Activated CD4-positive, alpha-beta T cell treated with anti-CD3 and anti-CD28 coated beads, Interleukin-2, amount 50 U/mL, for 4 hours (primary cell): ENCODE measurements at regions not wholly inside any gene's neighbourhood (a gene's known extent, or its start where the extent isn't known, plus 50 kb on each side); places are given as distances from the start of the nearest gene placed in this dataset.
"Not testable (repeated sequence)": the region's sequence is repeated elsewhere in the genome, so short reads cannot be mapped to it uniquely, and the experiment has no call there.

Experiments
- DNase-seq, 2 experiments: peaks; one replicate each; pipeline ENCODE4 v3.0.0-alpha.2; 2020

- peak; percentile 53 to 60 for DNase-seq
Observed at GRCh38 chr9:33623658-33624586, 99.9 kb downstream of the ANKRD18B start.

GRCh38 chr9:33628318-33628717 is 104.3 kb downstream of the ANKRD18B start:
- not testable (repeated sequence) for DNase-seq

- DNase-seq = peak; percentile 9 to 12
Observed at GRCh38 chr9:33628865-33629410, 104.9 kb downstream of the ANKRD18B start.

- no peak for DNase-seq
Observed at GRCh38 chr9:33633636-33634035, 109.6 kb downstream of the ANKRD18B start.

- no peak for DNase-seq
Observed at GRCh38 chr9:33637881-33638280, 113.8 kb downstream of the ANKRD18B start.

- no peak for DNase-seq
Observed at GRCh38 chr9:33638391-33638915, 114.4 kb downstream of the ANKRD18B start.

GRCh38 chr9:33645706-33646105 is 121.7 kb downstream of the ANKRD18B start:
- no peak for DNase-seq

GRCh38 chr9:33649463-33649862 is 125.4 kb downstream of the ANKRD18B start:
- no peak for DNase-seq

- DNase-seq = no peak
Observed at GRCh38 chr9:33651125-33651524, 127.1 kb downstream of the ANKRD18B start.

GRCh38 chr9:33659921-33660320 is 135.4 kb upstream of the PRSS3 start:
- DNase-seq = no peak

GRCh38 chr9:33660772-33661171 is 134.6 kb upstream of the PRSS3 start:
- DNase-seq = no peak

GRCh38 chr9:33661176-33661575 is 134.2 kb upstream of the PRSS3 start:
- DNase-seq = no peak

- no peak for DNase-seq
Observed at GRCh38 chr9:33662871-33663270, 132.5 kb upstream of the PRSS3 start.

- not testable (repeated sequence) for DNase-seq
Observed at GRCh38 chr9:33676194-33676745, 119.1 kb upstream of the PRSS3 start.

GRCh38 chr9:33676746-33677505 is 118.4 kb upstream of the PRSS3 start:
- DNase-seq = peak in 1 of 2 experiments; percentile 1

- no peak for DNase-seq
Observed at GRCh38 chr9:33677506-33677809, 117.9 kb upstream of the PRSS3 start.

GRCh38 chr9:33677961-33678360 is 117.4 kb upstream of the PRSS3 start:
- DNase-seq = no peak

GRCh38 chr9:33682551-33682950 is 112.8 kb upstream of the PRSS3 start:
- no peak for DNase-seq

- no peak for DNase-seq
Observed at GRCh38 chr9:33684831-33685230, 110.5 kb upstream of the PRSS3 start.

- DNase-seq = no peak
Observed at GRCh38 chr9:33686942-33687341, 108.4 kb upstream of the PRSS3 start.

GRCh38 chr9:33687779-33688178 is 107.6 kb upstream of the PRSS3 start:
- no peak for DNase-seq

- DNase-seq = no peak
Observed at GRCh38 chr9:33690143-33690933, 105.0 kb upstream of the PRSS3 start.
